ENCODE measurements at regions not wholly inside any gene's neighbourhood (a gene's known extent, or its start where the extent isn't known, plus 50 kb on each side); places are given as distances from the start of the nearest gene placed in this dataset.

- H3K27me3 Mint-ChIP-seq = no peaks in the 10 kb centered on the region
- H3K4me1 Mint-ChIP-seq = no peaks in the 10 kb centered on the region
- DNase-seq = no peak
- H3K27ac Mint-ChIP-seq = no peak overlapping the region
- CTCF ChIA-PET = no interaction called here
- H3K36me3 Mint-ChIP-seq = no peaks in the 10 kb centered on the region
- H3K4me3 Mint-ChIP-seq = no peak overlapping the region
- H3K9me3 Mint-ChIP-seq = peaks cover 2% of the 10 kb centered on the region
These were observed 567.2 kb downstream of the CDH26 start for GRCh38 chr20:60525397-60525796.

- DNase-seq = no peak
- Mint-ChIP-seq H3K27ac (no peak overlapping the region), H3K4me3 (no peak overlapping the region), H3K36me3 (no peaks in the 10 kb centered on the region), H3K9me3 (peaks cover 2% of the 10 kb centered on the region), H3K4me1 (no peaks in the 10 kb centered on the region), H3K27me3 (no peaks in the 10 kb centered on the region)
- CTCF ChIA-PET = no interaction called here
These were observed 569.4 kb downstream of the CDH26 start for GRCh38 chr20:60527656-60528055.

GRCh38 chr20:60528141-60528540 lies 569.9 kb downstream of the CDH26 start:
- Mint-ChIP-seq H3K27ac (no peak overlapping the region), H3K27me3 (no peaks in the 10 kb centered on the region), H3K36me3 (no peaks in the 10 kb centered on the region), H3K4me3 (no peak overlapping the region), H3K4me1 (no peaks in the 10 kb centered on the region), H3K9me3 (peaks cover 2% of the 10 kb centered on the region)
- no peak for DNase-seq
- CTCF ChIA-PET = no interaction called here

GRCh38 chr20:60529149-60529548 lies 570.9 kb downstream of the CDH26 start:
- no peak overlapping the region for H3K27ac Mint-ChIP-seq
- CTCF ChIA-PET = no interaction called here
- H3K9me3 Mint-ChIP-seq = peaks cover 2% of the 10 kb centered on the region
- H3K4me3 Mint-ChIP-seq = no peak overlapping the region
- H3K27me3 Mint-ChIP-seq = no peaks in the 10 kb centered on the region
- no peak for DNase-seq
- H3K36me3 Mint-ChIP-seq = no peaks in the 10 kb centered on the region
- H3K4me1 Mint-ChIP-seq = no peaks in the 10 kb centered on the region

GRCh38 chr20:60535211-60535610 lies 577.0 kb downstream of the CDH26 start:
- H3K27me3 Mint-ChIP-seq = no peaks in the 10 kb centered on the region
- no peak overlapping the region for H3K4me3 Mint-ChIP-seq
- CTCF ChIA-PET = no interaction called here
- no peaks in the 10 kb centered on the region for H3K36me3 Mint-ChIP-seq
- DNase-seq = no peak
- no peaks in the 10 kb centered on the region for H3K9me3 Mint-ChIP-seq
- no peaks in the 10 kb centered on the region for H3K4me1 Mint-ChIP-seq
- no peak overlapping the region for H3K27ac Mint-ChIP-seq

- Mint-ChIP-seq H3K27ac (no peak overlapping the region), H3K9me3 (no peaks in the 10 kb centered on the region), H3K4me1 (no peaks in the 10 kb centered on the region), H3K4me3 (no peak overlapping the region), H3K36me3 (no peaks in the 10 kb centered on the region), H3K27me3 (no peaks in the 10 kb centered on the region)
- no peak for DNase-seq
- CTCF ChIA-PET = no interaction called here
These were observed 582.4 kb downstream of the CDH26 start for GRCh38 chr20:60540591-60540990.

GRCh38 chr20:60541991-60542390 lies 583.8 kb downstream of the CDH26 start:
- CTCF ChIA-PET = no interaction called here
- no peaks in the 10 kb centered on the region for H3K4me1 Mint-ChIP-seq
- no peak overlapping the region for H3K4me3 Mint-ChIP-seq
- no peaks in the 10 kb centered on the region for H3K27me3 Mint-ChIP-seq
- DNase-seq = no peak
- H3K27ac Mint-ChIP-seq = no peak overlapping the region
- no peaks in the 10 kb centered on the region for H3K9me3 Mint-ChIP-seq
- no peaks in the 10 kb centered on the region for H3K36me3 Mint-ChIP-seq

GRCh38 chr20:60543598-60543997 lies 585.4 kb downstream of the CDH26 start:
- H3K4me1 Mint-ChIP-seq = no peaks in the 10 kb centered on the region
- H3K9me3 Mint-ChIP-seq = no peaks in the 10 kb centered on the region
- no peak for DNase-seq
- no peak overlapping the region for H3K27ac Mint-ChIP-seq
- no peak overlapping the region for H3K4me3 Mint-ChIP-seq
- no peaks in the 10 kb centered on the region for H3K36me3 Mint-ChIP-seq
- CTCF ChIA-PET = no interaction called here
- no peaks in the 10 kb centered on the region for H3K27me3 Mint-ChIP-seq

GRCh38 chr20:60553095-60553494 lies 594.9 kb downstream of the CDH26 start:
- no peaks in the 10 kb centered on the region for H3K4me1 Mint-ChIP-seq
- no peaks in the 10 kb centered on the region for H3K36me3 Mint-ChIP-seq
- no peaks in the 10 kb centered on the region for H3K9me3 Mint-ChIP-seq
- H3K27me3 Mint-ChIP-seq = peaks cover 3% of the 10 kb centered on the region
- CTCF ChIA-PET = no interaction called here
- DNase-seq = no peak
- H3K4me3 Mint-ChIP-seq = no peak overlapping the region
- no peak overlapping the region for H3K27ac Mint-ChIP-seq

- CTCF ChIA-PET = no interaction called here
- Mint-ChIP-seq H3K4me1 (no peaks in the 10 kb centered on the region), H3K27me3 (peaks cover 7% of the 10 kb centered on the region), H3K27ac (no peak overlapping the region), H3K9me3 (no peaks in the 10 kb centered on the region), H3K36me3 (no peaks in the 10 kb centered on the region), H3K4me3 (no peak overlapping the region)
- DNase-seq = no peak
These were observed 600.3 kb downstream of the CDH26 start for GRCh38 chr20:60558486-60558885.

GRCh38 chr20:60559462-60559861 lies 601.2 kb downstream of the CDH26 start:
- no peaks in the 10 kb centered on the region for H3K9me3 Mint-ChIP-seq
- H3K36me3 Mint-ChIP-seq = no peaks in the 10 kb centered on the region
- DNase-seq = no peak
- no peak overlapping the region for H3K4me3 Mint-ChIP-seq
- no peak overlapping the region for H3K27ac Mint-ChIP-seq
- CTCF ChIA-PET = no interaction called here
- H3K4me1 Mint-ChIP-seq = no peaks in the 10 kb centered on the region
- H3K27me3 Mint-ChIP-seq = peaks cover 3% of the 10 kb centered on the region

GRCh38 chr20:60561052-60561451 lies 602.8 kb downstream of the CDH26 start:
- no peak overlapping the region for H3K4me3 Mint-ChIP-seq
- H3K27me3 Mint-ChIP-seq = peaks cover 3% of the 10 kb centered on the region
- no peaks in the 10 kb centered on the region for H3K9me3 Mint-ChIP-seq
- H3K36me3 Mint-ChIP-seq = no peaks in the 10 kb centered on the region
- H3K27ac Mint-ChIP-seq = no peak overlapping the region
- H3K4me1 Mint-ChIP-seq = no peaks in the 10 kb centered on the region
- CTCF ChIA-PET = no interaction called here
- DNase-seq = no peak

- H3K36me3 Mint-ChIP-seq = no peaks in the 10 kb centered on the region
- no peak overlapping the region for H3K27ac Mint-ChIP-seq
- DNase-seq = no peak
- H3K9me3 Mint-ChIP-seq = no peaks in the 10 kb centered on the region
- H3K4me1 Mint-ChIP-seq = no peaks in the 10 kb centered on the region
- H3K4me3 Mint-ChIP-seq = no peak overlapping the region
- peaks cover 3% of the 10 kb centered on the region for H3K27me3 Mint-ChIP-seq
- CTCF ChIA-PET = no interaction called here
These were observed 606.9 kb downstream of the CDH26 start for GRCh38 chr20:60565083-60565482.

GRCh38 chr20:60565551-60565950 lies 607.3 kb downstream of the CDH26 start:
- CTCF ChIA-PET = no interaction called here
- Mint-ChIP-seq H3K4me3 (no peak overlapping the region), H3K27me3 (peaks cover 1% of the 10 kb centered on the region), H3K27ac (no peak overlapping the region), H3K9me3 (no peaks in the 10 kb centered on the region), H3K4me1 (no peaks in the 10 kb centered on the region), H3K36me3 (no peaks in the 10 kb centered on the region)
- DNase-seq = no peak

GRCh38 chr20:60569116-60569515 lies 610.9 kb downstream of the CDH26 start:
- Mint-ChIP-seq H3K9me3 (no peaks in the 10 kb centered on the region), H3K27ac (no peak overlapping the region), H3K4me1 (no peaks in the 10 kb centered on the region), H3K4me3 (no peak overlapping the region), H3K27me3 (no peaks in the 10 kb centered on the region), H3K36me3 (no peaks in the 10 kb centered on the region)
- DNase-seq = no peak
- CTCF ChIA-PET = no interaction called here

GRCh38 chr20:60570481-60571277 lies 612.5 kb downstream of the CDH26 start:
- H3K4me3 Mint-ChIP-seq = no peak overlapping the region
- H3K9me3 Mint-ChIP-seq = no peaks in the 10 kb centered on the region
- no peaks in the 10 kb centered on the region for H3K27me3 Mint-ChIP-seq
- DNase-seq = no peak
- CTCF ChIA-PET = no interaction called here
- H3K36me3 Mint-ChIP-seq = no peaks in the 10 kb centered on the region
- no peak overlapping the region for H3K27ac Mint-ChIP-seq
- no peaks in the 10 kb centered on the region for H3K4me1 Mint-ChIP-seq

All from activated naive CD4-positive, alpha-beta T cell treated with anti-CD3 and anti-CD28 coated beads, Interleukin-2, amount 10 ng/mL, durations not matched to agents 7 days and 5 days (primary cell).